ENCODE measurements at regions not wholly inside any gene's neighbourhood (a gene's known extent, or its start where the extent isn't known, plus 50 kb on each side); places are given as distances from the start of the nearest gene placed in this dataset.

DNA sequence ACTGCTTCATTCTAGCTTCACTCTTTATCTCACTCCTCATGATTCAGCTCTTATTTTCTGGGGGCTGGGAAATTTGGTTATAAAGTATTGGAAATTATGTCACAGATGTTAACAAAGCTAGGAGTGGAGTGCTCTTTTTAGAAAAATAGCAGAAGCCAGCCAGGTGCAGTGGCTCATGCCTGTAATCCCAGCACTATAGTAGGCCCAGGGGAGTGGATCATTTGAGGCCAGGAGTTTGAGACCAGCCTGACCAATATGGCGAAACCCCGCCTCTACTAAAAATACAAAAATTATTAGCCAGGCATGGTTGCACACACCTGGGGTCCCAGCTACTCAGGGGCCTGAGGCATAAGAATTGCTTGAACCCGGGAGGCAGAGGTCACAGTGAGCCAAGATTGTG, 97.2 kb upstream of the GUCY1A1 start:
- Histone ChIP-seq H3K9me3 (ENCODE audit: low read length) (no peaks in the 10 kb centered on the region), H4K20me1 (ENCODE audit: insufficient read depth) (no peaks in the 10 kb centered on the region), H3K4me3 (ENCODE audit: low read length) (no peak overlapping the region), H3K27ac (ENCODE audit: low read length) (no peak overlapping the region), H3F3A (ENCODE audit: insufficient read depth, low read length, poor library complexity, severe bottlenecking) (no peaks in the 10 kb centered on the region), H3K9me2 (ENCODE audit: insufficient read depth, low read length) (no peaks in the 10 kb centered on the region), H3K27me3 (ENCODE audit: insufficient read depth, low read depth, low read length) (no peaks in the 10 kb centered on the region), H3K79me2 (replicated peaks; ENCODE audit: insufficient read depth, low read length) (no peaks in the 10 kb centered on the region), H2AFZ (ENCODE audit: low read depth, low read length) (no peak overlapping the region), H3K36me3 (ENCODE audit: insufficient read depth, low read length) (no peaks in the 10 kb centered on the region), H3K9ac (ENCODE audit: low read length) (no peak overlapping the region), H3K4me2 (ENCODE audit: low read length) (no peak overlapping the region)
- TF ChIP-seq EP300 (conservative IDR thresholded peaks at IDR 0.05; ENCODE audit: poor library complexity, severe bottlenecking) (no peak), CTCF (IDR thresholded peaks at IDR 0.05; ENCODE audit: poor library complexity, severe bottlenecking) (no peak), RAD21 (conservative IDR thresholded peaks at IDR 0.05) (no peak), SMC3 (conservative IDR thresholded peaks at IDR 0.05; ENCODE audit: poor library complexity) (no peak), POLR2AphosphoS5 (IDR thresholded peaks at IDR 0.05) (no peak), MXI1 (conservative IDR thresholded peaks at IDR 0.05; ENCODE audit: poor library complexity, severe bottlenecking) (no peak), TAF1 (IDR thresholded peaks at IDR 0.05; ENCODE audit: low read depth) (no peak), REST (IDR thresholded peaks at IDR 0.05; ENCODE audit: borderline replicate concordance) (no peak), EZH2 (IDR thresholded peaks at IDR 0.05; ENCODE audit: borderline replicate concordance, insufficient read depth, low read length, poor library complexity, severe bottlenecking) (no peak)

DNA sequence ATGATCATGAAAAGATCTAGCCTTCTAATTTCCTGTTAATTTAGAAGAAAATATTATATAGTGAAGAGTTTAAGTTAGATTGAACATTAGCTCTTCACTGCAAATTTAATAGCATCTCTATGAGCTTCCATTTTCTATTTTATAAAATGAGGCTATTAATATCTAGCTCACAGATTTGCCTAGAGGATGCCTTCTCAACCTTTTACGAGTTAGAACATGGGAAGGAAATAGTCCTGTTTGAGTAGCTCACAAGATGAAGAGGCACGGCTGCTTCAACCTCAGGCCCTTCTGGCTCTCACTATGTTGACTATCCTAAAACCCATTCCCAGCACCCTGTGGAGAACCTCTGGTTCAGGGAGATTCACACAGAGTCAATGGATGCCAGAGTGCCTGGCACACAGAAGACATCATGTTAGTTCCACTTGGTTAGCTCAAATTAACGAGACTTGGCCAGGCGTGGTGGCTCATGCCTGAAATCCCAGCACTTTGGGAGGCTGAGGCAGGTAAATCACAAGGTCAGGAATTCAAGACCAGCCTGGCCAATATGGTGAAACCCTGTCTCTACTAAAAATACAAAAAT, 97.9 kb upstream of the GUCY1A1 start:
- Histone ChIP-seq H3K4me2 (ENCODE audit: low read length) (no peak overlapping the region), H3K4me3 (ENCODE audit: low read length) (no peak overlapping the region), H3K36me3 (ENCODE audit: insufficient read depth, low read length) (no peaks in the 10 kb centered on the region), H3K9me3 (ENCODE audit: low read length) (no peaks in the 10 kb centered on the region), H3K27me3 (ENCODE audit: insufficient read depth, low read depth, low read length) (no peaks in the 10 kb centered on the region), H3K9me2 (ENCODE audit: insufficient read depth, low read length) (no peaks in the 10 kb centered on the region), H3K9ac (ENCODE audit: low read length) (no peak overlapping the region), H3K79me2 (replicated peaks; ENCODE audit: insufficient read depth, low read length) (no peaks in the 10 kb centered on the region), H4K20me1 (ENCODE audit: insufficient read depth) (no peaks in the 10 kb centered on the region), H3F3A (ENCODE audit: insufficient read depth, low read length, poor library complexity, severe bottlenecking) (no peaks in the 10 kb centered on the region), H2AFZ (ENCODE audit: low read depth, low read length) (no peak overlapping the region), H3K27ac (ENCODE audit: low read length) (no peak overlapping the region)
- TF ChIP-seq EP300 (conservative IDR thresholded peaks at IDR 0.05; ENCODE audit: poor library complexity, severe bottlenecking) (no peak), SMC3 (conservative IDR thresholded peaks at IDR 0.05; ENCODE audit: poor library complexity) (no peak), EZH2 (IDR thresholded peaks at IDR 0.05; ENCODE audit: borderline replicate concordance, insufficient read depth, low read length, poor library complexity, severe bottlenecking) (no peak), TAF1 (IDR thresholded peaks at IDR 0.05; ENCODE audit: low read depth) (no peak), CTCF (IDR thresholded peaks at IDR 0.05; ENCODE audit: poor library complexity, severe bottlenecking) (no peak), MXI1 (conservative IDR thresholded peaks at IDR 0.05; ENCODE audit: poor library complexity, severe bottlenecking) (no peak), REST (IDR thresholded peaks at IDR 0.05; ENCODE audit: borderline replicate concordance) (no peak), POLR2AphosphoS5 (IDR thresholded peaks at IDR 0.05) (no peak), RAD21 (conservative IDR thresholded peaks at IDR 0.05) (no peak)

Data from neural cell (in vitro differentiated cells).